Nephron (organoid): ENCODE measurements at regions not wholly inside any gene's neighbourhood (a gene's known extent, or its start where the extent isn't known, plus 50 kb on each side); places are given as distances from the start of the nearest gene placed in this dataset.

Source experiments
- H3K27ac Mint-ChIP-seq, 3 experiments: 2 replicates each; pipeline ENCODE4 v1.8.0; 2020; ENCODE audit warnings: mixed read lengths in 3 of 3, mild to moderate bottlenecking in 2 of 3, moderate library complexity in 1 of 3
- H3K27me3 Mint-ChIP-seq: 2 replicates; pipeline ENCODE4 v1.8.0; 2021; ENCODE audit warnings: low read depth, mild to moderate bottlenecking, moderate library complexity, mixed read lengths
- H3K36me3 Mint-ChIP-seq: 2 replicates; pipeline ENCODE4 v1.8.0; 2020; ENCODE audit warnings: low read depth, mixed read lengths
- H3K4me1 Mint-ChIP-seq: 2 replicates; pipeline ENCODE4 v1.8.0; 2020; ENCODE audit warnings: mixed read lengths
- H3K4me3 Mint-ChIP-seq, 3 experiments: 2 replicates each; pipeline ENCODE4 v1.8.0; 2020; ENCODE audit warnings: mild to moderate bottlenecking in 3 of 3, mixed read lengths in 3 of 3, moderate library complexity in 2 of 3
- H3K9me3 Mint-ChIP-seq: 2 replicates; pipeline ENCODE4 v1.8.0; 2020; ENCODE audit warnings: mixed read lengths
- CTCF ChIP-seq, 3 experiments: fragments of 200-600 bp; sonication (generic); IDR thresholded peaks; one replicate each; pipeline ENCODE4 v1.5.0; 2021; ENCODE audit warnings: antibody characterized with exemption in 3 of 3; ENCODE audit not compliant: unreplicated experiment in 3 of 3

GRCh38 chr22:27574651-27575050, 226.9 kb downstream of the MN1 start:
- Mint-ChIP-seq H3K27ac (peak overlapping the region in 2 of 3 experiments; percentile 46 to 69), H3K4me1 (peaks cover 76% of the 10 kb centered on the region), H3K4me3 (no peak overlapping the region), H3K36me3 (no peaks in the 10 kb centered on the region), H3K27me3 (peaks cover 39% of the 10 kb centered on the region), H3K9me3 (no peaks in the 10 kb centered on the region)
- TF ChIP-seq CTCF (IDR thresholded peaks at IDR 0.05; ENCODE audit: unreplicated experiment in 3 of 3), result no peak

GRCh38 chr22:27575348-27575747, 226.2 kb downstream of the MN1 start:
- Mint-ChIP-seq H3K36me3 (no peaks in the 10 kb centered on the region), H3K27me3 (peaks cover 37% of the 10 kb centered on the region), H3K4me3 (no peak overlapping the region), H3K4me1 (peaks cover 76% of the 10 kb centered on the region), H3K9me3 (no peaks in the 10 kb centered on the region), H3K27ac (peak overlapping the region; percentile 11 to 97 (median 93))
- no peak for TF ChIP-seq CTCF (IDR thresholded peaks at IDR 0.05; ENCODE audit: unreplicated experiment in 3 of 3)

GRCh38 chr22:27576413-27576812, 225.1 kb downstream of the MN1 start:
- Mint-ChIP-seq H3K36me3 (no peaks in the 10 kb centered on the region), H3K27ac (peak overlapping the region; percentile 93 to 98 (median 97)), H3K4me1 (peaks cover 78% of the 10 kb centered on the region), H3K4me3 (no peak overlapping the region), H3K9me3 (no peaks in the 10 kb centered on the region), H3K27me3 (peaks cover 28% of the 10 kb centered on the region)
- TF ChIP-seq CTCF (IDR thresholded peaks at IDR 0.05; ENCODE audit: unreplicated experiment in 3 of 3), result no peak

GRCh38 chr22:27576815-27577573, 224.6 kb downstream of the MN1 start:
- H3K4me1 Mint-ChIP-seq, result peaks cover 78% of the 10 kb centered on the region
- H3K4me3 Mint-ChIP-seq, result peak overlapping the region; percentile 12 to 36 (median 16)
- H3K27me3 Mint-ChIP-seq, result peaks cover 22% of the 10 kb centered on the region
- H3K27ac Mint-ChIP-seq, result peak overlapping the region; percentile 93 to 98 (median 97)
- no peaks in the 10 kb centered on the region for H3K9me3 Mint-ChIP-seq
- no peak for TF ChIP-seq CTCF (IDR thresholded peaks at IDR 0.05; ENCODE audit: unreplicated experiment in 3 of 3)
- H3K36me3 Mint-ChIP-seq, result no peaks in the 10 kb centered on the region

GRCh38 chr22:27577574-27577969, 224.0 kb downstream of the MN1 start:
- Mint-ChIP-seq H3K4me1 (peaks cover 76% of the 10 kb centered on the region), H3K4me3 (peak overlapping the region in 1 of 3 experiments; percentile 36), H3K27ac (peak overlapping the region; percentile 93 to 98 (median 97)), H3K36me3 (no peaks in the 10 kb centered on the region), H3K27me3 (peaks cover 17% of the 10 kb centered on the region), H3K9me3 (no peaks in the 10 kb centered on the region)
- no peak for TF ChIP-seq CTCF (IDR thresholded peaks at IDR 0.05; ENCODE audit: unreplicated experiment in 3 of 3)
